ENCODE measurements at regions not wholly inside any gene's neighbourhood (a gene's known extent, or its start where the extent isn't known, plus 50 kb on each side); places are given as distances from the start of the nearest gene placed in this dataset.

DNA sequence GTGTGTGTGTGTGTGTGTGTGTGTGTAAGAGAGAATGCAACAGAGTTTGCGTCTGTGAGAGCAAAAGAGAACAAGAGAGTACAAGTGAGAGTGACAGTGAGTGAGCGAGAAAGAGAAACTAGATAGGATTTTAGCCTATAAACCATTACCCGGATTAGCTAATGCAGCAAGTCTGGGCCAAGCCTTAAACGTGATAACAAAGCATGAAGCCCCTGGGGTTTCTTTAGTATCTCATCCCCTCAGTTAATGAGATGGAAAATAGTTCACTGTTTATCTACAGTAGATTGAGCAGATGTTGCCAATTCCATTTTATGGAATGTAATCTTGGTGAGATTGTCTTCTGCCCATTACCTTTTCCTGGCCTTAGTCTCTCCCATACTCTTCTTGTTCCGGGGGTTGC lies 114.5 kb downstream of the MAT2B start:
- FAIRE-seq, result no peak
- no peak for DNase-seq (ENCODE audit: low spot score)

DNA sequence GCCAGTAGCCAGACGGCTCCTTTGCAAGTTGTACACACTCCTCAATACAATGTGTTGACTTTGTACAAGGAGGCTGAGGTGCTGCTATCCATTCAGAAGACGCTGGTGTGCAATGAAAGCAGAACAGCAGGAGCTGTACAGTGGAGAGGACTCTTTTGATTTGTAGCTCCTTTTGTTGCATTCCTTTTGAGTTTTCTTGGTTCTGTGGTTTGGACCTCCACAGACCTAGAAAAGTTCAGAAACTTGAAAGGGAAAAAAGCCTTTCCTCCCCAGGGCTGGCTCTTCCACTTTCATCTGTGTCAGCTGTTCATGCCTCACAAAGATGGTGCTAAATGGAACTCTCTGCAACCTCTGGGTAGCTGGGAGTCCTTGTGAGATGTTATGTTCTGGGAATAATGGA lies 117.4 kb downstream of the MAT2B start:
- DNase-seq (ENCODE audit: low spot score) (no peak), FAIRE-seq (no peak)

DNA sequence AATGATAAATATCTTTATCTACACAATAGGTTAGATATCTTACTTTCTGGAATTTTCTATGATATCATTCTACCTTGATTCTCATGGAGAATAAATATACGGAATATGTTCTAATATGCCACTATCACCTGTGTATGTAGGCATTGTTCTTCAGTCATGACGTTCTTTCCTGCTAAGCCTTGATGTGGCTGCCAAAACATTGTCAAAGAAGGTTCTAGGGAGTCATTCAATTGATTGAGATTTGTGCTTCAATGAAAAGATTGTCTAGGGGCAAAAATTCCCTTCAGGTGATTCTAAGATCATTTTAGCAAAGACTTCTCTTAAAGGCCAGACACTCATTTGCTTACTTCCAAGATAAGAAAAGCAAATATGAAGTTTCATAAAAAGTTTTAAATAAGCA lies 118.1 kb downstream of the MAT2B start:
- FAIRE-seq (no peak), DNase-seq (ENCODE audit: low spot score) (no peak)

DNA sequence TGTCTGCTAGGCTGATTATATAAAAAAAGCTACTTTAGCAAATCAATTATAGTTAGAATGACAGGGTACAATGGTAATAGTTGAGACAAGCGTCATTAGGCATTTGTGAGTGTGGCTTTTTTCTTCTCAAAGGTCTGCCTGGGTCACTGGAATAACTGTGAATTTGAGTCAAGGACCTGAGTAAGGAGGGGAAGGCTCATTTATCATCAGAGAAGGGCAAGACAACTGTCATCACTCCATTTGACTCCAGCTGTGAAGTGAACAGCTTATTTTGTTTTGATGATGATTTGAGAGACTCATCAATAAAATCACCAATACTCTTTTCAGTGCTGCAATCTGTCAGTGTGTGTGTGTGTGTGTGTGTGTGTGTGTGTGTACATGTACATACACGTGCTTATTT lies 118.6 kb downstream of the MAT2B start:
- no peak for DNase-seq (ENCODE audit: low spot score)
- FAIRE-seq, result no peak

DNA sequence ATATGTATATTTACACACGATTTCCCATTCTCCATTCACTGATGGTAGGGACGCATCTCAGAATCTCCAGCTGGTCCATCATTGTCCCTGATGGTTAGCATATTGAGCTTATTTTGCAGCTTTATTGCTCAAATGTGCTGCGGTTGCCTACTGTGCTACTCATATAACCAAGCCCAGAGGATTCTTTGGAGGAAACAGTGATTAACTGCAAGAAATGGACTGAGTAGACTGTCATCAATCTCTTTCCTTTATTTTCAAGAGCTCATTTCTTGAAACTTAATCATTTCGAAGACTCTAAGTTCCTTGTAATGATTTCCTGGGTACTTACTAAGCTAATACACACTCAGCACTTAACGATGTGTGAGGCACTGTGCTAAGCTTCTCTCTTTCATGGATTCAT lies 119.0 kb downstream of the MAT2B start:
- DNase-seq (ENCODE audit: low spot score), result no peak
- no peak for FAIRE-seq

DNA sequence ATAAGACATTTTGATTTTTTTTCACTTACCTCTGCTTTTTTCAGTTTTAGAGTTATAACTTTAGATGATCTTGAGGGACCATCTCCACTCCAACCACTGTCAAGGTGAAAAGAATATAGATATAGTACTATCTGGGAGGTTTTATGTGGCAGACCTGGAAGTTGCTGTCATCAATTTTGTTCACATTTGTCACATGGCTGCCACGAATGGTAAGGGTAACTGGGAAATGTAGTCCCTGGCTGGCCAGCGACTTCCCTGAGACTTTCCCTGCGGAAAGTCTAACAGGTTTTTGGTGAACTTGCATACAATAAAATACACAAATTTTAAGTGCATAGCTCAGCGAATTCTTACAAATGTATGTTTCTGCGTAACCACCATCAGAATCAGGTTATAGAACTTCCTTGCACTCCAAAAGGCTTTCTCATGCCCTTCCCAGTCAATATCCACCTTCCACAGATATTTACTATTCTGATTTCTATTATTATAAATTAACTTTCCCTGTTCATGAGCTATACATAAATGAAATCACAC lies 121.5 kb downstream of the MAT2B start:
- FAIRE-seq, result no peak

DNA sequence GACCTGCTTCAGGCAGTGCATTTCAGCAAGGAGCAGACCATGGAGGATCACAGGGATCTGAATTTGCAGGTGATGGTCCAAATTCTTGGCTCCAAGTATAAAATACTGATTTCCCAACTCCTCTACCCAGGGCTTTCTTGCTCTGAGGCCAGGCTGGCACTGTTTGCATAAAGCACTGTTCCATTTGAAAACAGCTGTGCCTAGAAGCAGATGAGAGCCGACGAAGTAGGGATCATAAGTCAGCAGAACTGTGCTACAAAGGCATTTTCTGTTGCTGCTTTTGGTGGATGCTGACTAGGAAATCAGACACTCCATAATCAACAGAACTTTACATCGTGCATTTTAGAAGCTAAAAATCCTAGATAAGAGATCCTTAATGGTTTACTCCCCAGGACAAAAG lies 126.4 kb downstream of the MAT2B start:
- FAIRE-seq, result no peak
- no peak for DNase-seq (ENCODE audit: low spot score)

More for the DNA sequence above, 121.5 kb downstream of the MAT2B start:
- no peak for DNase-seq (ENCODE audit: low spot score)

DNA sequence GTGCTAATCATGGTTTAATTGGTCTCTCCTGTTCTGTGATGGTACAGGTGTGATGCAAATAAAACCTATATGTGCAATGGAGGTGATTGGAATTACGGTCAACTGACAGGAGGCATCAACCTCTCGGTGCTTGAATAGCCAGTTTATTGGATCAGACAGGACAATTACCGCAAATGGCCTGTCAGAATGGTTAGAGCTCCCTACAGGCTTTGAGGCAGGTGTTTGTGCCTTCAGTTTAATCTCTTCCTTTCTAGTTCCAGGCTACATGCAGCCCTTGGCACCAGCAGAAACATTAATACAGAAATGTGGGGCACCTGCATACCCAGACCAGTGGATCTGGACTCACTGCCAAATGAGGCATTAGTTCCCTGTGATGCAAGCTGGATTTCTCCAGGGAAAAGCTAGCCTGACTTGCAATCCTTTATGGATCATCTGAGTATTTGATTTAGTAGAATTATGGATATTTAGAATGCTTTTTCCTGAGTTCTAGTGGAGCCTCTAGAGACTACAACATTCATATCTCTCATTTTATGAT lies 128.6 kb downstream of the MAT2B start:
- DNase-seq (ENCODE audit: low spot score), result no peak

DNA sequence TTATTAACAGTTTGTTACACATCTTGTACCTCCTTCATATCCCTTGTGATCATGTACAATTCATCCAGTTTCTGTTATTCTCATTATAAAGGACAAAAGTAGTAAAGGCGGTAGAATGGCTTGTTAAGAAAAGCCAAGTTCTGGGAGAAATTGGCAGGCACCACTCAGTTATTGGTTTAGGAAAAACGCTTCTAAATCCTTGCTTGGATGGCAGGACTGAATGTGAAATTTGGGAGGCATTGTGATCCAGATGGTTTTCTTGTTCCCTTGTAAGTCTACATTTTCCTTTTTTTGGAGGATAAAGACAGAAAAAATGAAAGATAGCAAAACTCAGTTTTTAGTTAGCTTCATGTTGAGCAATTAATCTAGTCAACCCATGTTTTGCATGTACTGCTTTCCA lies 130.2 kb downstream of the MAT2B start:
- FAIRE-seq (no peak), DNase-seq (ENCODE audit: low spot score) (no peak)

More for the DNA sequence above, 128.6 kb downstream of the MAT2B start:
- no peak for FAIRE-seq

DNA sequence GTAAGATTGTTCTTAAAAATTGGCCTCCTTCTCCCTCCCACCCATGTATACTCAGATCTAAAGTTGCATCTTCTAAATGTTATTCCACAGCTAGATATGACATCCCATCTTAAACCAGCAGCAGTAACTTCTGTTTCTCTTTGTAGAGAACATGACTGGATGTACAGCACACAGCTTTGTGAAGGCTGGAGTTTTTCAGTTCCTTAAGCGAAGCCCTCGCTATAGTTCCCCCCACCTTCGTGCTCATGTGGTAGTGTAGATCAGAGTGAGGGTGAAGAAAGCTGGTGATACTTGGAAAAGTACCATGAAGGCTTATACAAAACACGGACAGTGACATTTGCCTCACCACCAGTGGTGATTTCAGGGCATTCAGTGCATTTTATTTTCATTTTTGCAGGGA lies 137.5 kb downstream of the MAT2B start:
- DNase-seq (ENCODE audit: low spot score) (no peak), FAIRE-seq (no peak)

DNA sequence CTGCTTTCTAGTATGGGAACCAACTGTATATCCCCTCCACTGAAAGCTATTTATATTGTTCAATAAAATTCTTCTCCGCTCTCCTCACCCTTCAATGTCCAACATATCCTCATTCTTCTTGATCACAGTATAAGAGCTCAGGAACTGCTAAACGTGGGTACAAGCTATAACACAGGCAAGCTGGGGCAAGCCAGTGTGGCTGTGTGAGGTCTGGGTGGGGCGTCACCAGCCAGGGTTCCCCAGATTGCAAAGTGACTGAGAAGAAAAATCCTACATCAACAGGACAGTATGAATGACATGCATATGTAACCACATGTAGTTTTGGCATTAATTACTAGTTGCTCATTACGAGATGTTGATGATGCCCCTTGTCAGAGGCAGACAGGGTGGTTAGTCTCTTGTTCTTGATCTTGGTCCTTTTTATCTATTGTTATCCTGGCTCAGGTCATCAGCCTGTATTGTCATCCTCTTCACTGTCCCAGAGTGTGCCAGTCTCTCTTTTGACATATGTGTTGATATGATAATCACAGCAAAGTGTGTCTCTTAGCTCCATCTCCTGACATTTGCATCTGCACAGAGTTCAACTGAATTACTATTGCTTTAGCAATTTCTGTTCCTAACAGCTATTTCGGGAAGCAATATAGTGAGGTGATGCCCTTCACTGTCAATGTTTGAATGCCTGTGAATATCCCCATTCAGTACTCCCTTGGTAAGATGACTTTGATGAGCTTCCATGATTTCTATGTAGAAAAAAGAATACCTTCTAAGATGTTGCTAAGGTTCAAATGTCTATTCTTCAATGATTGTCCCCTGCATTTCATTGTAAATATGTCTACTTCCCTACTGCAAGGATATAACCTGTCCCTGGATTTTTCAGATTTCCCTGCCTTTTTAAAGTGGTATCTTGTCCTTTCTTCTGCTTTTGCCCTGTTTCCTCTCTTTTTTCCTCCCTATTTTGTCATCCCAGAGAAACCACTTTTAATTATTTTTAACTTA lies 140.3 kb downstream of the MAT2B start:
- FAIRE-seq, result no peak

DNA sequence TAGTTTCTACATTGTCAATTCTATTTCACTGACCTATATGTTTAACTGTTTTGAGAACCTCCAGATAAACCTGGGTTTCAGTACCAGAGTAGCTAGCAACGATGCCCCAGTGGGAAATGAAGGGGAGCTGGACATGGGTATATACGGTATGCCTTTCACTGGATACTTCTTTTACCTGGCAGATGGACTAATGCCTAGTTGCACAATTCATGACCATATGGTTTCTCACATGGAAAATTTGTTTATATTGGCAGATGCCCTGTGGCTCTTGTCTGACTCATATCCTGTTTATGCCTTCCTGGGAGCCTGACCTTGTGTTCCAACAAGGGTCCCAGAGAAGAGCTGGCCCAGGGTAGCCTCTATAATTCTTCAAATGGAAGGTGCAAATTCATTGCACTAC lies 144.1 kb downstream of the MAT2B start:
- DNase-seq (ENCODE audit: low spot score) (no peak), FAIRE-seq (no peak)

More for the DNA sequence above, 140.3 kb downstream of the MAT2B start:
- no peak for DNase-seq (ENCODE audit: low spot score)

DNA sequence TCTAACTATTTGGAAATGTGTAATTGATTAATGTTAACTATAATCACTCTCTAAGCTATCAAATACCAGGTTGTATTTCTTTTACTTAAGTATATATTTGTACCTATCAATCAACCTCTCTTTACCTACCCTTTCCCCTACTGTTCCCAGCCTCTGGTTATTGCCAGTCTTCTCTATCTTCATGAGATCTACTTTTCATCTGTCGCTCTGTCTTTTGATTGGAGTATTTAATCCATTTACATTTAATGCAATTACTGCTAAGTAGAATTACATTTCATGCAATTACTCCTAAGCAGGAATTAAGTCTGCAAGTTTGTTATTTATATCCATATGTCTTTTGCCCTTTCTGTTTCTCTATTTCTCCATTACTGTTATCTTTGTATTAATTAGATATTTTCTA lies 148.1 kb downstream of the MAT2B start:
- FAIRE-seq, result no peak

DNA sequence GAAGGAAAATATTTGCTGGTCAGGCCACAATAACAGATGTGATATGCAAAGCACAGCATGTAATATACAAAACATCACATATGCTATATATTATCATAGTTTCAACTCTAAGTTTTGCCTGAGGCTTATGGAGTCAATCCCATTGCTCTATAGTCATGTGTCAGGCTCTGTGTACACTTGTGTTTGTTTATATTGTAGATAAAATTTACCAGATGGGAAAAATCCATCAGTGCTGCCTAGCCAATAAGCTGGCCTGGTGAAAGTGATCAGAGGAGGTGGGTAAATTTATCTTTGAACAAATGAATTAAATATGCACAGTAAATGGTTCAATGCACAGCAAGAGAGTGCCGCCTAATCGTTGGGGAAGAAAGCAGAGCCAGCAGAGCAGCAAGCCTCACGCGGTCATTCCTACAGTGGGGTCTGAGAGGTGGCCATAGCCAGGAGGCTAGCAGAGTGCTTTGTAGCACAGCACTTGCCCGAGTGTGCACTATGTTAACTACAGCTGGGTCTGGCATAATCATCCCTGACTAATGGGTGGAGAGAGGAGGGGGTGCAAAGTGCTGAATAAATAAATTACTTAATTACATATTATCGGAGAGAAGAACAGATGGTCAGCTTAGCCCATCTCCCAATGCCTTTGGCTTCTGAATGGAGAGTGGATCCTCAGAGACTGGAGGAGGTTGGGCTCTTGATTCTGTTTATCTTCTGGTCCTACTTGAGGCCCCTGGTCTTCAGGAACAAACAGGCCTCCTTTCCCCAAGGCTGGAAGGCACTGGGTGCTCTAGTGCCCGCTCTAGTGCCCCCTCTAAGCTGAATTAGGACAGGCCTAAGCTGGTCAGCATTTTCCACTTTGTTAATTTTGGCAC lies 153.5 kb downstream of the MAT2B start:
- DNase-seq (ENCODE audit: low spot score) (no peak), FAIRE-seq (no peak)

More for the DNA sequence above, 148.1 kb downstream of the MAT2B start:
- DNase-seq (ENCODE audit: low spot score), result no peak

DNA sequence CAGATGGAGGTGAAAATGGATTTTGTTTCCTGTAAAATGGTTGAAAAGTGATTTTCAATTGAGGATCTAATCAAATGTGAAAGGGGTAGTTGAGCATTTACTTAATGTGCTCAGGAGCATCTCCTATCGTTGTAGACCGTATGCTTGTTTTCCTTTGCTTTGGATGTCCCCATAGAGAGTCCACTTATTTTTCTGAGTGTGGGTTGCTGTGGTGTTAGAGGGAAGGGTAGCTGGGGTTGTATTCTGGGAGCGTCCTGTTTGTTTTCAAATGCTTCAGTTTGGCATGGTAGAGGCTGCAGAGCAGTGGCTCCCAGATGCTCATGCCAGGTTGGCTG lies 154.1 kb downstream of the MAT2B start:
- no peak for FAIRE-seq
- no peak for DNase-seq (ENCODE audit: low spot score)

DNA sequence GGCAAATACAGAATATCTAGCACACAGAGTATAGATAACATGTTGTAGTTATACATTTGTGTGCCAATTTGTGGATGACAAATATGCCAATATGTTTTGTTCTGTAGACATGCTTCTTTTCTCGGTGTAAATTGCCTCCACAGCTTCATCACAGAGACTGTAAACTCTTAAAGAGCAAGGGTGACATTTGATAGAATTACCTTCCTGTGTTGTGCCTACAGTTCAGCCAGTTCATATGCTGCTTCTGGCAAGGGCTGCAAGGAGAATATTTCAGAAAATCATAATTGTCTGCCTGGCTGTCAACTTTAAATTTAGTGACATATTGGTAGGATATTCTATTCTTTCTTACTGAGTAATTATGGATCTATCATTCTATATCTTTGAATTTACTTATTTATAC lies 155.1 kb downstream of the MAT2B start:
- no peak for DNase-seq (ENCODE audit: low spot score)

DNA sequence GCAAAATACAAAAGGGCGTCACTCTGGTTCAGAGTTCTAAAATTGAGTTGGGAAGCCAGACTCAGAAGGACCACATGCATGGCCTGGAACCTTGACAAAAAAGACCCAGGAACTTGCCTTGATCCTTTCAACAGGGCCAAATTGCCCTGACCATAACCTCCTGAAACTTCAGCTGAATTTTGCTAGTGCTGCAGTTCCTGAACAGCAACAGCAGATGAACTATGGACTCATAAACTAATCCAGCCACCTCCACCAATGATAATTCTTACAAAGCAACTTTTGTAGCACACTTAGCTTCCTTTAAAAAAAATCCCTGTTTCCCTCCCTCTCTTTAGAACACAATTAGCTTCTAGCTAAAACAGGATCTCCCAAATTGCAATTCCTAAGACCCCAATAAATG lies 155.9 kb downstream of the MAT2B start:
- FAIRE-seq (no peak), DNase-seq (ENCODE audit: low spot score) (no peak)

More for the DNA sequence above, 155.1 kb downstream of the MAT2B start:
- FAIRE-seq, result no peak

DNA sequence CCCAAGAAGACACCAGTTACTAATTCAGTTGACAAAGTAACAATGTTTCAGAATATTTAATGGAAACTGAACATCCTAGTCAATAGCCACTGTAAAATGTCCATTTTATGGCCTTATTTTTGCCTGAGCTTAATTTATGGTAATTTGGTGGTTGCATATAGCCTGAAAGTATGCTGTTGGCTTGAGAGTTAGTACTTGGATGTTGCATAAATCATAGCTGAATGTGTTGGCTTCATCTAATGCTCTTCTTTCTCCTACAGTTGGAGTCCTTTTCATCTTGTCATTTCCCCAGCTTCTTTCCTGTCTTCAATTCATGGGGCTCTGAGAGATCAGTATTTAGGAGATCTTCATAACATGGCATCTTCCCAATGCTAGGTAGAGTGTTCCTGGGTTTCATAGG lies 164.6 kb downstream of the MAT2B start:
- FAIRE-seq, result no peak
- no peak for DNase-seq (ENCODE audit: low spot score)

DNA sequence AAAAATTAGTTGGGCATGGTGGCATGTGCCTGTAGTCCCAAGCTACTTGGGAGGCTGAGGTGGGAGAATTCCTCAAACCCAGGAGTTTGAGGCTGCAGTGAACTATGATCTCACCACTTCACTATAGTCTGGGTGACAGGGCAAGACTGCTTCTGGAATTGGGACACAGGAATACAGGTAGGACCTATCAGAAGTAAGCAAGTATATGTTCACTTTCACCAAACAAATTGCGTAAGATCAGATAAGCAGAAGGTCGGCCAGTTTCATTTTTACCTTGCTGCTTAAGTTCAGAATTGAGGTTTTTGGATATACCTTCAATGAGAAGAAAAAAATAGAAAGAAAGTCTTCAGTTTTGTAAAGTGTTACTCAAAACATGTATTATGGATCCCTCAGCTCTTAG lies 171.7 kb downstream of the MAT2B start:
- DNase-seq (ENCODE audit: low spot score) (no peak), FAIRE-seq (no peak)

DNA sequence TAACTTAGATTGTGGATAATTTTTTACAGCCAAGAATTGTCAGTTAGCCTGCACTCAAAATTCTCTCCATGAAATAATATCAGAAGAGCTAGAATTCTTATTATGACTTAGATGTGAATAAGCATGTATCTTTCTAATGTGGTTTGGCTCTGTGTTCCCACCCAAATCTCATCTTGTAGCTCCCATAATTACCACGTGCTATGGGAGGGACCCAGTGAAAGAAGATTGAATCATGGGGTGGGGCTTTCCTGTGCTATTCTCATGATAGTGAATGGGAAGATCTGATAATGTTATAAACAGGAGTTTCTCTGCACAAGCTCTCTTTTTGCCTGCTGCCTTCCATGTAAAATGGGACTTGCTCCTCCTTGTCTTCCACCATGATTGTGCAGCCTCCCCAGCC lies 176.8 kb downstream of the MAT2B start:
- DNase-seq (ENCODE audit: low spot score) (no peak), FAIRE-seq (no peak)

DNA sequence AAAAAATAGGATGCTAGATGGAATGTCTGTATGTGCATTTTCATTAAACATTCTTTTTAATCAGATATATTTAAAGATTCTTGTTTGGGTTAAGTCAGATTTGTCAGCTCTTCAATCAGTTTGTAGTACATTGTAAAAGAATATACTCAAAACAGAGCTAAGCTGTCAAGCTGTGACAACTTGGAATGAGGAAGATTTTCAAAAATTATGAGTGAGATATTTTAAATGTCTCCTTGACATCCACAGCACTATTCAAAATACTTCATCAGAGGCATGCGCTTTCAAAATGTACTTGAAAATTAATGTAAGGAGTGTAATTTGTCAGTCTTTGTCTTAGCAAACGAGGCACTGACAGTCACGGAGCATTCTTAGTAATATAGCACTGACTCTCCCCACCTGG lies 182.0 kb downstream of the MAT2B start:
- FAIRE-seq (no peak), DNase-seq (ENCODE audit: low spot score) (no peak)

DNA sequence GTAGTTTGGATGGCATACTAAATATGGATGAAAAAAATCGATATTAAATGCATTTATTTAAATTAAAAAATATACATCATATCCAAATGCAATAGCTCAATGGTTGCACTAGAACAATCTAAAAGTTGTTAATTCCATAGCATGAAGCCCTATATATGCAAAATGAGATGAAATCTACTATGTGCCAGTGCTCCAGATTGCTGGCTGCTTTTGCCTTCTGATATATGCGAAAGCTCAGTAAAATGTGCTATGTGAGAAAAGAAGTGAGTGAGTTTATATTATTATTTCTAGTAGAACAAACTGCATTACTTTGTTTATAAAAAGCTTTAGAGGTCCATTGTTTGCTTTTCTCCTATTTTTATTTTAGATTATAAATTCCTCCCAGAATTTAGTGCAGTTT lies 186.7 kb downstream of the MAT2B start:
- no peak for FAIRE-seq

More for the DNA sequence above, 186.7 kb downstream of the MAT2B start:
- no peak for DNase-seq (ENCODE audit: low spot score)

Measured in RCC 7860 (cell line).